ENCODE measurements at regions not wholly inside any gene's neighbourhood (a gene's known extent, or its start where the extent isn't known, plus 50 kb on each side); places are given as distances from the start of the nearest gene placed in this dataset.

GRCh38 chr3:5295191-5295690 lies 107.7 kb downstream of the EDEM1 start:
- Histone ChIP-seq H3K9me3 (no peaks in the 10 kb centered on the region), H3K4me1 (no peaks in the 10 kb centered on the region), H3K27ac (no peak overlapping the region), H3K4me3 (no peak overlapping the region), H3K36me3 (ENCODE audit: low read depth, missing control alignments) (no peaks in the 10 kb centered on the region), H3K27me3 (no peaks in the 10 kb centered on the region)
- intact Hi-C loops (cut with DNase I; ENCODE audit: low total_unique reads), result no loop called here
- no peak for TF ChIP-seq CTCF (IDR thresholded peaks at IDR 0.05)
- TF ChIP-seq POLR2A (IDR thresholded peaks at IDR 0.05), result no peak
- WGBS, 2 donors, result 89% methylated on average over 1 of the region's 1 CpG
- DNase-seq, result no peak

- Histone ChIP-seq H3K9me3 (no peaks in the 10 kb centered on the region), H3K4me3 (no peak overlapping the region), H3K36me3 (ENCODE audit: low read depth, missing control alignments) (no peaks in the 10 kb centered on the region), H3K4me1 (no peaks in the 10 kb centered on the region), H3K27ac (no peak overlapping the region), H3K27me3 (no peaks in the 10 kb centered on the region)
- WGBS, 2 donors, result 96 to 97% methylated on average over 2 of the region's 2 CpGs
- intact Hi-C loops (cut with DNase I; ENCODE audit: low total_unique reads), result no loop called here
- TF ChIP-seq POLR2A (IDR thresholded peaks at IDR 0.05), result no peak
- no peak for TF ChIP-seq CTCF (IDR thresholded peaks at IDR 0.05)
- DNase-seq, result no peak
Observed at GRCh38 chr3:5296362-5296761, 108.9 kb downstream of the EDEM1 start.

GRCh38 chr3:5297895-5298294 lies 110.4 kb downstream of the EDEM1 start:
- intact Hi-C loops (cut with DNase I; ENCODE audit: low total_unique reads), result no loop called here
- no peak for TF ChIP-seq CTCF (IDR thresholded peaks at IDR 0.05)
- no peak for TF ChIP-seq POLR2A (IDR thresholded peaks at IDR 0.05)
- no peaks in the 10 kb centered on the region for H3K27me3 ChIP-seq
- no peaks in the 10 kb centered on the region for H3K9me3 ChIP-seq
- 25 to 34% methylated on average over 1 of the region's 1 CpG for WGBS, 2 donors
- H3K36me3 ChIP-seq (ENCODE audit: low read depth, missing control alignments), result no peaks in the 10 kb centered on the region
- no peak overlapping the region for H3K4me3 ChIP-seq
- H3K27ac ChIP-seq, result no peak overlapping the region
- no peaks in the 10 kb centered on the region for H3K4me1 ChIP-seq
- no peak for DNase-seq

GRCh38 chr3:5298453-5298852 lies 110.9 kb downstream of the EDEM1 start:
- Histone ChIP-seq H3K4me1 (no peaks in the 10 kb centered on the region), H3K27ac (no peak overlapping the region), H3K36me3 (ENCODE audit: low read depth, missing control alignments) (no peaks in the 10 kb centered on the region), H3K9me3 (no peaks in the 10 kb centered on the region), H3K27me3 (no peaks in the 10 kb centered on the region), H3K4me3 (no peak overlapping the region)
- no peak for DNase-seq
- no peak for TF ChIP-seq CTCF (IDR thresholded peaks at IDR 0.05)
- TF ChIP-seq POLR2A (IDR thresholded peaks at IDR 0.05), result no peak
- intact Hi-C loops (cut with DNase I; ENCODE audit: low total_unique reads), result no loop called here
- WGBS, 2 donors, result 68 to 80% methylated on average over 3 of the region's 3 CpGs

- intact Hi-C loops (cut with DNase I; ENCODE audit: low total_unique reads), result no loop called here
- no peak for DNase-seq
- no peaks in the 10 kb centered on the region for H3K9me3 ChIP-seq
- no peak overlapping the region for H3K4me3 ChIP-seq
- no peaks in the 10 kb centered on the region for H3K36me3 ChIP-seq (ENCODE audit: low read depth, missing control alignments)
- H3K27me3 ChIP-seq, result no peaks in the 10 kb centered on the region
- H3K4me1 ChIP-seq, result no peaks in the 10 kb centered on the region
- no peak overlapping the region for H3K27ac ChIP-seq
- WGBS, 2 donors, result 78 to 82% methylated on average over 3 of the region's 3 CpGs
- TF ChIP-seq CTCF (IDR thresholded peaks at IDR 0.05) (no peak), POLR2A (IDR thresholded peaks at IDR 0.05) (no peak)
Observed at GRCh38 chr3:5299161-5299560, 111.7 kb downstream of the EDEM1 start.

Measured in testis (tissue), 2 donors.